ENCODE measurements at regions not wholly inside any gene's neighbourhood (a gene's known extent, or its start where the extent isn't known, plus 50 kb on each side); places are given as distances from the start of the nearest gene placed in this dataset.

GRCh38 chr7:34333925-34334324 is 324.1 kb upstream of the NPSR1 start:
- Histone ChIP-seq H3K9me3 (ENCODE audit: control insufficient read depth, low read length) (no peaks in the 10 kb centered on the region), H3K9ac (ENCODE audit: low read length) (no peak overlapping the region), H3K14ac (ENCODE audit: low read length in 2 of 2) (no peak overlapping the region), H4K91ac (ENCODE audit: low read length) (no peak overlapping the region), H2BK15ac (ENCODE audit: low read depth, poor library complexity, severe bottlenecking) (no peak overlapping the region), H3K4ac (ENCODE audit: low read depth in 1 of 2, low read length in 2 of 2) (no peak overlapping the region), H3K18ac (ENCODE audit: low read depth in 1 of 2, low read length in 2 of 2) (no peak overlapping the region), H2AK5ac (ENCODE audit: low read length, severe bottlenecking) (no peak overlapping the region), H3K27me3 (ENCODE audit: control insufficient read depth in 1 of 2, insufficient read depth in 1 of 2, low read length in 2 of 2) (no peaks in the 10 kb centered on the region), H3K36me3 (ENCODE audit: control insufficient read depth in 1 of 2, insufficient read depth in 2 of 2, low read depth in 1 of 2, low read length in 2 of 2) (no peaks in the 10 kb centered on the region), H4K8ac (ENCODE audit: low read length) (no peak overlapping the region), H2BK12ac (ENCODE audit: low read length in 2 of 2) (no peak overlapping the region), H2BK120ac (ENCODE audit: low read depth, low read length) (no peak overlapping the region), H3K27ac (ENCODE audit: low read length, poor library complexity, severe bottlenecking) (no peak overlapping the region), H3K23ac (ENCODE audit: low read length in 2 of 2) (no peak overlapping the region), H2BK5ac (ENCODE audit: low read depth, low read length, poor library complexity, severe bottlenecking) (no peak overlapping the region), H3K4me1 (ENCODE audit: control insufficient read depth, insufficient read depth, low read depth, low read length) (no peaks in the 10 kb centered on the region), H2AFZ (ENCODE audit: low read depth, low read length) (no peak overlapping the region), H3K4me3 (ENCODE audit: insufficient read depth in 1 of 2, low read depth in 1 of 2, low read length in 2 of 2) (no peak overlapping the region), H3K4me2 (ENCODE audit: low read length, poor library complexity, severe bottlenecking) (no peak overlapping the region), H3K79me1 (replicated peaks; ENCODE audit: low read length, poor library complexity, severe bottlenecking) (no peaks in the 10 kb centered on the region)
- 77% methylated on average over 2 of the region's 4 CpGs for WGBS
- DNase-seq: no peak

- H3K18ac ChIP-seq (ENCODE audit: low read depth in 1 of 2, low read length in 2 of 2): no peak overlapping the region
- H2BK12ac ChIP-seq (ENCODE audit: low read length in 2 of 2): no peak overlapping the region
- H3K14ac ChIP-seq (ENCODE audit: low read length in 2 of 2): no peak overlapping the region
- WGBS: 80% methylated on average over 1 of the region's 1 CpG
- no peaks in the 10 kb centered on the region for H3K9me3 ChIP-seq (ENCODE audit: control insufficient read depth, low read length)
- no peaks in the 10 kb centered on the region for H3K27me3 ChIP-seq (ENCODE audit: control insufficient read depth in 1 of 2, insufficient read depth in 1 of 2, low read length in 2 of 2)
- no peak overlapping the region for H3K4ac ChIP-seq (ENCODE audit: low read depth in 1 of 2, low read length in 2 of 2)
- H4K91ac ChIP-seq (ENCODE audit: low read length): no peak overlapping the region
- DNase-seq: no peak
- no peak overlapping the region for H2AFZ ChIP-seq (ENCODE audit: low read depth, low read length)
- H3K4me2 ChIP-seq (ENCODE audit: low read length, poor library complexity, severe bottlenecking): no peak overlapping the region
- no peak overlapping the region for H3K9ac ChIP-seq (ENCODE audit: low read length)
- H3K27ac ChIP-seq (ENCODE audit: low read length, poor library complexity, severe bottlenecking): no peak overlapping the region
- H3K4me3 ChIP-seq (ENCODE audit: insufficient read depth in 1 of 2, low read depth in 1 of 2, low read length in 2 of 2): no peak overlapping the region
- no peaks in the 10 kb centered on the region for H3K79me1 ChIP-seq (replicated peaks; ENCODE audit: low read length, poor library complexity, severe bottlenecking)
- H2BK5ac ChIP-seq (ENCODE audit: low read depth, low read length, poor library complexity, severe bottlenecking): no peak overlapping the region
- no peak overlapping the region for H2BK120ac ChIP-seq (ENCODE audit: low read depth, low read length)
- H3K23ac ChIP-seq (ENCODE audit: low read length in 2 of 2): no peak overlapping the region
- no peak overlapping the region for H2AK5ac ChIP-seq (ENCODE audit: low read length, severe bottlenecking)
- no peaks in the 10 kb centered on the region for H3K36me3 ChIP-seq (ENCODE audit: control insufficient read depth in 1 of 2, insufficient read depth in 2 of 2, low read depth in 1 of 2, low read length in 2 of 2)
- H2BK15ac ChIP-seq (ENCODE audit: low read depth, poor library complexity, severe bottlenecking): no peak overlapping the region
- no peak overlapping the region for H4K8ac ChIP-seq (ENCODE audit: low read length)
- H3K4me1 ChIP-seq (ENCODE audit: control insufficient read depth, insufficient read depth, low read depth, low read length): no peaks in the 10 kb centered on the region
Observed at GRCh38 chr7:34337163-34337562, 320.9 kb upstream of the NPSR1 start.

- H3K4me2 ChIP-seq (ENCODE audit: low read length, poor library complexity, severe bottlenecking): no peak overlapping the region
- H2AFZ ChIP-seq (ENCODE audit: low read depth, low read length): no peak overlapping the region
- no peak overlapping the region for H3K9ac ChIP-seq (ENCODE audit: low read length)
- H3K4me1 ChIP-seq (ENCODE audit: control insufficient read depth, insufficient read depth, low read depth, low read length): no peaks in the 10 kb centered on the region
- H3K9me3 ChIP-seq (ENCODE audit: control insufficient read depth, low read length): no peaks in the 10 kb centered on the region
- H3K23ac ChIP-seq (ENCODE audit: low read length in 2 of 2): no peak overlapping the region
- H2BK12ac ChIP-seq (ENCODE audit: low read length in 2 of 2): no peak overlapping the region
- H2BK5ac ChIP-seq (ENCODE audit: low read depth, low read length, poor library complexity, severe bottlenecking): no peak overlapping the region
- no peak overlapping the region for H3K4me3 ChIP-seq (ENCODE audit: insufficient read depth in 1 of 2, low read depth in 1 of 2, low read length in 2 of 2)
- no peaks in the 10 kb centered on the region for H3K27me3 ChIP-seq (ENCODE audit: control insufficient read depth in 1 of 2, insufficient read depth in 1 of 2, low read length in 2 of 2)
- no peak overlapping the region for H3K18ac ChIP-seq (ENCODE audit: low read depth in 1 of 2, low read length in 2 of 2)
- H4K8ac ChIP-seq (ENCODE audit: low read length): no peak overlapping the region
- H3K4ac ChIP-seq (ENCODE audit: low read depth in 1 of 2, low read length in 2 of 2): no peak overlapping the region
- H3K14ac ChIP-seq (ENCODE audit: low read length in 2 of 2): no peak overlapping the region
- H2BK120ac ChIP-seq (ENCODE audit: low read depth, low read length): no peak overlapping the region
- H3K36me3 ChIP-seq (ENCODE audit: control insufficient read depth in 1 of 2, insufficient read depth in 2 of 2, low read depth in 1 of 2, low read length in 2 of 2): no peaks in the 10 kb centered on the region
- WGBS: 38% methylated on average over 3 of the region's 3 CpGs
- no peak overlapping the region for H4K91ac ChIP-seq (ENCODE audit: low read length)
- peak; percentile 61 for DNase-seq
- peak overlapping the region; percentile 1 for H3K27ac ChIP-seq (ENCODE audit: low read length, poor library complexity, severe bottlenecking)
- no peak overlapping the region for H2AK5ac ChIP-seq (ENCODE audit: low read length, severe bottlenecking)
- no peak overlapping the region for H2BK15ac ChIP-seq (ENCODE audit: low read depth, poor library complexity, severe bottlenecking)
- no peaks in the 10 kb centered on the region for H3K79me1 ChIP-seq (replicated peaks; ENCODE audit: low read length, poor library complexity, severe bottlenecking)
Observed at GRCh38 chr7:34338961-34339526, 319.0 kb upstream of the NPSR1 start.

GRCh38 chr7:34341326-34341725 is 316.7 kb upstream of the NPSR1 start:
- H3K4ac ChIP-seq (ENCODE audit: low read depth in 1 of 2, low read length in 2 of 2): no peak overlapping the region
- no peak overlapping the region for H3K4me2 ChIP-seq (ENCODE audit: low read length, poor library complexity, severe bottlenecking)
- no peak overlapping the region for H2BK12ac ChIP-seq (ENCODE audit: low read length in 2 of 2)
- peak overlapping the region; percentile 16 for H3K27ac ChIP-seq (ENCODE audit: low read length, poor library complexity, severe bottlenecking)
- H2AK5ac ChIP-seq (ENCODE audit: low read length, severe bottlenecking): no peak overlapping the region
- H3K4me3 ChIP-seq (ENCODE audit: insufficient read depth in 1 of 2, low read depth in 1 of 2, low read length in 2 of 2): no peak overlapping the region
- no peak overlapping the region for H4K91ac ChIP-seq (ENCODE audit: low read length)
- no peaks in the 10 kb centered on the region for H3K79me1 ChIP-seq (replicated peaks; ENCODE audit: low read length, poor library complexity, severe bottlenecking)
- no peaks in the 10 kb centered on the region for H3K27me3 ChIP-seq (ENCODE audit: control insufficient read depth in 1 of 2, insufficient read depth in 1 of 2, low read length in 2 of 2)
- H2BK15ac ChIP-seq (ENCODE audit: low read depth, poor library complexity, severe bottlenecking): no peak overlapping the region
- DNase-seq: no peak
- H3K4me1 ChIP-seq (ENCODE audit: control insufficient read depth, insufficient read depth, low read depth, low read length): no peaks in the 10 kb centered on the region
- H3K9me3 ChIP-seq (ENCODE audit: control insufficient read depth, low read length): no peaks in the 10 kb centered on the region
- no peak overlapping the region for H2BK5ac ChIP-seq (ENCODE audit: low read depth, low read length, poor library complexity, severe bottlenecking)
- H3K14ac ChIP-seq (ENCODE audit: low read length in 2 of 2): no peak overlapping the region
- H3K23ac ChIP-seq (ENCODE audit: low read length in 2 of 2): no peak overlapping the region
- no peak overlapping the region for H3K9ac ChIP-seq (ENCODE audit: low read length)
- no peak overlapping the region for H4K8ac ChIP-seq (ENCODE audit: low read length)
- no peak overlapping the region for H3K18ac ChIP-seq (ENCODE audit: low read depth in 1 of 2, low read length in 2 of 2)
- H2BK120ac ChIP-seq (ENCODE audit: low read depth, low read length): no peak overlapping the region
- WGBS: no CpG with 5 or more reads among the region's 2 CpGs
- no peaks in the 10 kb centered on the region for H3K36me3 ChIP-seq (ENCODE audit: control insufficient read depth in 1 of 2, insufficient read depth in 2 of 2, low read depth in 1 of 2, low read length in 2 of 2)
- no peak overlapping the region for H2AFZ ChIP-seq (ENCODE audit: low read depth, low read length)

All from mesenchymal stem cell (in vitro differentiated cells and primary cell).